DMS153 treated with DMSO at 0.1 percent for 48 hours (cell line): ENCODE measurements at regions not wholly inside any gene's neighbourhood (a gene's known extent, or its start where the extent isn't known, plus 50 kb on each side); places are given as distances from the start of the nearest gene placed in this dataset.
"Not testable (repeated sequence)": the region's sequence is repeated elsewhere in the genome, so short reads cannot be mapped to it uniquely, and the experiment has no call there.

ENCODE experiments used
- DNase-seq: peaks from one replicate; lab custom pipeline; 2025; ENCODE audit not compliant: unreplicated experiment; lab: John Stamatoyannopoulos, UW

DNA sequence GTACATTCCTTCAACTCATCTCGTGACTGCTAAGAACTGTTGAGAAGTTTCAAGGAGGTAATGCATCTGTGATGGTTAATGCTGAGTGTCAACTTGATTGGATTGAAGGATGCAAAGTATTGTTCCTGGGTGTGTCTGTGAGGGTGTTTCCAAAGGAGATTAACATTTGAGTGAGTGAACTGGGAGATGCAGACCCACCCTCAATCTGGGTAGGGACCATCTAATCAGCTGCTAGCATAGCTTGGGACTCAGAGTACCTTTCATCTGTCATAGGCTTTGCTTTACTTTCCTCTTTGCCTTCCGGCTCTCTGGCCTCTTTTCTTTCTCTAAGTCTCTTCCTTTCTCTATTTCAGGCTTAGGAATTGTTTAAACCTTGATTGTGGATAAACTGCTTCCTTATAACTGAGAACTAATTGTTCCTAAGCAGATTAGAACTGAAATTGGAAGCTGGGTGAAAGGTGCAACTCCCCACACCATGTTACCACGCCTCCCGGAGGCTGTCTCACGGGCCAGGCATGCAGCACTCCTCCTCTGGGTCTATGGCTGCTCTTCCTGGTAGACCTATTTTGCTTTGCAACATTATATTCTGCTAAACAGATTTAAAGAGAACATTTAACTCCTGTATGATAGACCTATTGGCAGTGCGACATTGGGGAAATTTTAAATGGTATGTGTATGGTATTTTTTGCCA, 298.2 kb downstream of the CCSER2 start:
- DNase-seq, result no peak

DNA sequence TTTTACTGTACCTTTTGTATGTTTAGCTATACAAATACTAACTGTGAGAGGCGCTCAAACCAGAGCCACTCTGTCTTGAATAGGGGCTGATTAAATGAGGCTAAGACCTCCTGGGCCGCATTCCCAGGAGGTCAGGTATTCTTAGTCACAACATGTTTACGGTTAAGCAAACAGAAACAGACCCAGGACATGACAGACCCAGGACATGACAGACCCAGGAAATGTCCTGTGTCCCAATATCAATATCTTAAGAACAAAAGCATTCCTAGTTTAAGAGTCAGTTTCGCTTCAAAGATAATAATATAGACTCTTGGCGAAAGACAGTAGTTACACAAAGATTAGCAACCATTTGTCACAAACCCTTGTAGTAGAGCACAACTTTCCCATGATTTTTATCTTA, 304.5 kb downstream of the CCSER2 start:
- DNase-seq, result no peak

DNA sequence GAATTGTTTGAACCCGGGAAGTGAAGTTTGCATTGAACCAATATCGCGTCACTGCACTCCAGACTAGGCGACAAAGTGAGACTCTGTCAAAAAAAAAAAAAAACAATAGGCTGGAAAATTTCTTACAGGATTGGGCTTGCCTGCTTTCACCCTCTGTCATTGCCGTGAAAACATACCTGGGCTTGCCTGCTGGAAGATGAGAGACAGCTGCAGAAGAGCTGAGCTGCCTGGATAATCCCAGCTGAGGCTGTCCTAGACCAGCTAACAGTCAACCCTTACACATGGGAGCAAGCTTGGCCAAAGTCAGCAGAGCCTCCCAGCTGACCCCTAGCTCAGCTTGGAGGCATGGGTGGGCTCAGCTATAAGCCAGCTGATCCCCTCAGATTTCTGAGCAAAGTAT, 306.2 kb downstream of the CCSER2 start:
- no peak for DNase-seq

DNA sequence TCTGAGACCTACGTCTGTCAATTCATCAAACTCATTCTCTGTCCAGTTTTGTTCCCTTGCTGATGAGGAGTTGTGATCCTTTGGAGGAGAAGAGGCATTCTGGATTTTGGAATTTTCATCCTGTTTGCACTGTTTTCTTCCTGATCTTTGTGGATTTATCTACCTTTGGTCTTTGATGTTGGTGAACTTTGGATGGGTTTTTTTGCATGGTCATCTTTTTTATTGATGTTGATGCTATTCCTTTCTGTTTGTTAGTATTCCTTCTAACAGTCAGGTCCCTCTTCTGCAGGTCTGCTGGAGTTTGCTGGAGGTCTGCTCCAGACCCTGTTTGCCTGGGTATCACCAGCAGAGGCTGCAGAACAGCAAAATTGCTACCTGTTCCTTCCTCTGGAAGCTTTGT, 322.2 kb downstream of the CCSER2 start:
- DNase-seq, result not testable (repeated sequence)

DNA sequence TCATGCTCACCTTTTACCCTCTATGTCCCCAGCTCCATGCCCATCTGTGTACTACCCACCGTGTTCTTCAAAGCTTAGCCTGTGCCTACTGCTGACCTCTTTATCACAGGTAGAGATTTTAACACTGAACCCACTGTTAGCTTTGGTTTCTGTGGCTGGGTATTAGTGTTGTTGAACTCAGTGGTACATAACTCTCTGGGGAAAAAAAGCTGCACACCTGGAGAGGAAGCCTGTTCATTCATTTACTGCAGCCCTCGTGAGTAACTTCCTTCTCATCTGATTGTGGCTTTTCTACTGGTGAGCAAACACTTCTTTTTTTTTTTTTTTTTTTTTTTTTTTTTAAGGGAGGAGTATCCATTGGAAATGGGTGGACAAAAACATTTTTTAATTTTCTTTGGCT, 326.3 kb downstream of the CCSER2 start:
- DNase-seq, result peak; percentile 70

DNA sequence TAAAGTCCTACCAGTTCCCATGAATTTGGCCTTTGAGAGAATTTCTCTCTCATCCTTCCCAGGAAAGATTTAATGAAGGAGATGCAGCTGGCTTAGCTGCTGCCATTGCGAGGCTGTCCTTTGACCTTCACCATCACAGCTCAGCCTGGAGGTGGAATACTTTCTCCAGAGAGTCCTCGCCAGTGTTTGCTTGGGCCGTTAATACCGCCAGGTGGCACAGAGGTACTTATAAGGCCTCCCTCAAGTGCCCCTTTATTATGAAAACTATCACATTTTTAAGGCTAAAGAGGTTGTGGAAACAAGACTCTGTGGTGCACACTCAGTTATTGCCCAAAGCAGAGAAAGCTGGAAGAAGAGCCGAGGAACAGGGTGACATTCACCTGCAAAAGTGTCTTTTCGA, 330.6 kb downstream of the CCSER2 start:
- DNase-seq, result no peak

DNA sequence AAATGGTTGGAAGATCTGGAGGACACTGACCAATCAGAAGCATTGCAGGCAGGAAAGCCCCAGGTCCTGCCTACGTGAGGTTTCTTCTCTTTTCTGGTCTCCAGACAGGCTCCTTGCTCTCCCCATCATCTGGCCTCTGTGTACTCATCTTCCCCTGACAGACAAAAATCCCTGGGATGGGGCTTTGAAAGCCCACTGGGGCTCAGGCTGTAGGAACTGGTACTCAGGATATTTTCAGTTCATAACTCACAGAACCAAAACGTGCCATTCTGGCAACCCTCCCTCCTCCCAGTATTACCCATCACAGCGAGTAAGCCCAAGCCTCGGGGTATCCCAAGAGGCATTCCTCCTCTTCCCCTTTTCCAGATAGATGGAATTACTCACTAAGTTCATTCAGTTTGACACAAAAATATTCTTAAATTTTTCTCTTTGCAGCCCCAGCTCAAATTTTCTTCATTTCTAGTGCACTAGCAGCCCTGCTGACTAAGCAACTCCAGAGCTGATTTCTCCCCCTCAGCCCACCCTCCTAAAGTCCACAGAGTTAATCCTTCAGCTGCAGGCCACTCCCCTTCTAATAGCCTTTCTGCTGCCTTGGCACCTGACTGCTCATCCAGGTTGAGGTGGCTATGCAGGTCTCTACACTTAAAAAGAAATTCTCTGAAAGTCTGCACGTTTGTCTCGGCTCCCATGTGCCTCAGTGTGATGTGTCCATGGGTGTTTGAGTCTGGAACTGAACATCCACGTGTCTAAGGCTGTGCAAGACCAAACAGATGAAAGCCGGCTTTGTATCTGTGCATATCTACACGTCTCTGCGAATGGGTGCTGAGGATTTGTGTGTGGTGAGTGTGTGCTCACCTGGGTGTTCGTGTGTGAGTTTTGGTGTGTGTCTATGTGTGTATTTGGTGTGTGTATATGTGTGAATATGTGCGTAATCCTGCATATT, 331.4 kb downstream of the CCSER2 start:
- DNase-seq, result no peak

DNA sequence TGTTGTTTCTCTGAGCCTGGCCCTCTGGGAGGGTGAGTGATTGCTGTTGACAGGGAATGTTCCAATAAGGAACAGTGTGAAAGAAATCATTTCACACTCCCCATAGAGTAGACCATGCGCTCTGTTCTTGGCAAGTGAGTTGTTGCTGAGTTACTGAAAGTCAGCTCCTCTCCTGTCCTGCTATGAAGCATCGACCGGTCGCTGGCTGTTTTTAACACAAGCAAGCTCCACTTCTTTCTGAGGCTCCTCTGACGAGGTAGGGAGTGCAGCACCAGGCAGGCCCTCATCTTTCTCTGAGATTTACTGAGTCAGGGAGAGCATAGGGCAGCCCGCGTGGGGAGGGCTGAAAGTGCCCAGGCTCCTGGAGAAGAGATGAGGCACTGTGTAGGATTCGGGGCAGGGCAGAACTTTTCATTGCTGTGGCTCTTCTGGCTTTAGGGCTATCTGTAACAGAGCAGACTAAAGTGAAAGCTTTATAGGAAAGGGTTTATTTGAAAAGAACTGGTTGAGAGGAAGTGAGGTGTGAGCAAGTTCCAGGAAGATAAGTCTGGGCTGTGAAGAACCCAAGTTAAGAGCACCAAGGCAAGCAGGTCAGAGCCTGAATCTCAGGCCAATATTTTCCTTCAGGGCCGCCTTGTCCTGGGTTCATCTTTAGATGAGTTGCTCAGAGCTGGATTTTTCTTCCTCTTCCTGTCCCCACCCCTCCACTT, 332.2 kb downstream of the CCSER2 start:
- no peak for DNase-seq

DNA sequence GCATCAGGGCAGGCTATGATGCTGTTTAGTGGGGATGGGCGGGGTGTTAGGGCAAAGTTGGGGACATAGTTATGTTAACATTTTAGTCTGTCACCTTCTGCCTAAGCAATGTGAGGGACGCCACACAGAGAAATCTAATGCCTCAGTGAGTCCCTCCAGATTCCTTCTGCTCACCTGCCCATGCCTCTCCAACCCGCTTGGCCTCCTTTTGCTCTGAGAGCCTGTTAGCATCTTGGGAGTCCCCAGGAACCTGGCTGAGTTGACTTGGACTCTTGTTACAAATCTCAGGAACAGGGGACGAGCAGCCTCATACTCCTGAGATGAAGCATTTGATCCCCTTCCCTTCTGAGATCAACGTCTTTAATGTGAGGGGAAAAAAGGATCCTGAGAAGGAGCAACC, 336.8 kb downstream of the CCSER2 start:
- DNase-seq, result no peak

DNA sequence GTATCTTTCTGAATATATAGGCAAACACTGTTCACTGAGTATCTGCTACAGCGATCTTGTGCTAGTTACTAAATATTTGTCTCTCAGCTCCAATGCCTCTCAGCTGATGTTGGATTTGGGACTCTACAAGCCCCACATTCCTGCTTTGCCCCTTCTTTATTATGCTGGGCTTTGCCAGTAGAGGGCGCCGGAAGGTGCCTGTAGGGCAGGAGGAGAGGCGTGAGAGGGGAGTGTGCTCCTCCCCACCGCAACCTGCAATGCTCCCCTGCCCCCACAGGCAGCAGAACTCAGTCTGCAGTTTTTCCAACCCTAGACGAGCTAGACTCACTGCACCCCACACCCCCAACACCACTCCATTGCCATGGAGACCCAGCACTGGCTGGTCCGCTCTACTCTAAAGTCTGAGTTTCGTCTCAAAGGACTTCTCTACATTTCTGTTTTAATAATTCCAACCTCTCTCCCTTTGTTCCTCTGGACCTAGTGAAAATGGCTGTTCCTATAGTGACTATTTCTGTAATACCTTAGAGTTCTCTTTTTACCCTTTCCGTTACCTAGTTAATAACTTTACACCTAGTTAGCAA, 337.6 kb downstream of the CCSER2 start:
- no peak for DNase-seq

DNA sequence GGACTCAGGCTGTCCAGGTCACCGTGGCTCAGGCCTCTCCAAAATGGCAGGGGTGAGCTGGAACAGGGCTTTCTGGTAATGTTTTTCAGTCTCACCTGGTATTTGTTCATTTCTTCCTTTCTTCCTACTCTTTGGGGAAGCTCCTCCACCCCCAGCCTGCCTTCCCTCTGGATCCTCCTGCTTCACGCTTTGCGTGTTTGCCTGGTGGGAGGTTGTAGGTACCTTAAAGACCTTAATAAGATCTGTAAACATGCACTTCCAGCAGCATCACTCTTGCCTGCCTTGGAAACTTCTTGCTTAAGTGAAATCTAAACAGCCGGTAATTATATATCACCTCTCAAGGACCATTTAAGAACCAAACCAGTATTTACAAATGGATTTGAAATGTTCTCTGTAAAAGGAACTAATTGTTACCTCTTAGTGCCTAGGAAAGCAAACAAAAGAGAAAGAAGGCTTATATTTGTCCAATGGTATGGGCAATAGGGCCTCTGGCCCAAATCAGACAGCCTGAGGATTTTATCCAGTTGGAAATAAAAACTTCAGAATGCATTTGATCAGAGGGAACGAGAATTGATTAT, 339.9 kb downstream of the CCSER2 start:
- no peak for DNase-seq

DNA sequence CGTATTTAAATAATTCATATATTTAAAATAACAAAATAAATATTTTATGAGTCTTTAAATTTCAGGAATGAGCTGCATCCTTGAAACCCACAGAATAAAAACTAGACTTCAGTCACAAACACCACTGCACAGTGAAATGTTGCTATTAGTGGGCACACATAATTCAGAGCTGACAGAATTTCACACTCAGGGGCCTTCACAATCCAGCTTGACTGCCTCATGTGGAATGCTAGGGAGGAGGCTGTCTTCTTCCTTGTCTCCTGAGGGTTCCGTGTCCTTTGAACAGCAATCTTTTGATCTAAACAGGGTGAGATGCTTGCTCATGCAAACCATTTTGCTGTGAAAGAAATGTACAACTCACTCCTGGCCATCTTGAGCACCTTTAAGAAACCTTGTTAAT, 346.7 kb downstream of the CCSER2 start:
- no peak for DNase-seq

DNA sequence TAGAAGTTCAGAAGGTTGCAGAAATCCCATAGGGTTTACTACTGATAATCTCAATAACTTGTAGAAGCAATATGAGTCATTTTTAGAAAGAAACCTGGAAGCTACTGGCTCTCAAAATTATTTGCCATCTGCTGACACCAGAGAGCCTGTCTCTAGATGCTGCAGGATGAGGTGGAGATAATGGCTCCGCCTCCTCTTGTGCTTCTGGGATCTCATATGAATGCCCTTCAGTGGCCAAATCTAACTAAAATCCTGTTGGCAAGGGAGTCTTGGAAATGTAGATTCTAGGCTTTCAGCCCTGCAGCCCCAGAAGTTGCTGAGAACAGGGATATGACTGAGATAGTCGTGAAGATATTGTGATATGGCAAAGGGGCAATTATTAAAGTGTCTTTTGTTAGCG, 348.1 kb downstream of the CCSER2 start:
- no peak for DNase-seq

DNA sequence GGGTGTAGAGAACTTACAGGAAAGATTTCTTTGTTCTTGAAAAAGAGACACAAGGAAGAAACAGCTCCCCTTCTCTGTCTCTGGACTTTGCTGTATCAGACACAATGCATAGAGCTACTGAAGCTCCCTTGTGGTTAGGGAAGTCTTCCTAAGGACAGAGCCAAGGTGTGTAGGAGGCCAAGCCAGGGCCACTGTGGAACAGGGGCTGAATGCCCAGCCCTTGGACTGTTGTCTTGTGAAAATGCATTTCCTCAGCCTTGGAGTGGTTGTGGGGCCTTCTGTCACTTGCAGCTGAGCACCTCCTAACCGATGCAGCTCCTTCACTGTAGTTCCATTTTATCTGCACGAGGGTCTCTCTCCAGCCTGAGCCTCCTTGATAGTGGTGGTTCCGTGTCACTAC, 353.4 kb downstream of the CCSER2 start:
- no peak for DNase-seq

DNA sequence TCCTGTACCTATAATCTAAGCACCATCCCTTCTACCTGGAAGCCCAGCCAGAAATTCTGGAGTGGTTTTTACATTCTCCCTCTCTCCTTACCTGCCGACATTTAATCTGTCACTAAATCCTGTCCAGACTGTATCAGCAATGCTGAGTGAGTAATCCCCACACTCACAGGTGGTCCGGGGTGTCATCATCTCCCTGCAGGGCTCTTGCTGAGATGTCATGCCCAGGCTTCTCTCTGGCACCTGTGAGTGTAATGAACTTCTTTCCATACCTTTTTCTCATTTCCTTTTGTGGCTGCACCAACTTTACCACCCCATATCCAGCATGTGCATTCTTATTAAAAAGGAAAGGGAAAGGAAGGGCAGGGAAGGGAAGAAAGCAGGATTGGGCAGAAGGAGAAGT, 355.2 kb downstream of the CCSER2 start:
- DNase-seq, result no peak

DNA sequence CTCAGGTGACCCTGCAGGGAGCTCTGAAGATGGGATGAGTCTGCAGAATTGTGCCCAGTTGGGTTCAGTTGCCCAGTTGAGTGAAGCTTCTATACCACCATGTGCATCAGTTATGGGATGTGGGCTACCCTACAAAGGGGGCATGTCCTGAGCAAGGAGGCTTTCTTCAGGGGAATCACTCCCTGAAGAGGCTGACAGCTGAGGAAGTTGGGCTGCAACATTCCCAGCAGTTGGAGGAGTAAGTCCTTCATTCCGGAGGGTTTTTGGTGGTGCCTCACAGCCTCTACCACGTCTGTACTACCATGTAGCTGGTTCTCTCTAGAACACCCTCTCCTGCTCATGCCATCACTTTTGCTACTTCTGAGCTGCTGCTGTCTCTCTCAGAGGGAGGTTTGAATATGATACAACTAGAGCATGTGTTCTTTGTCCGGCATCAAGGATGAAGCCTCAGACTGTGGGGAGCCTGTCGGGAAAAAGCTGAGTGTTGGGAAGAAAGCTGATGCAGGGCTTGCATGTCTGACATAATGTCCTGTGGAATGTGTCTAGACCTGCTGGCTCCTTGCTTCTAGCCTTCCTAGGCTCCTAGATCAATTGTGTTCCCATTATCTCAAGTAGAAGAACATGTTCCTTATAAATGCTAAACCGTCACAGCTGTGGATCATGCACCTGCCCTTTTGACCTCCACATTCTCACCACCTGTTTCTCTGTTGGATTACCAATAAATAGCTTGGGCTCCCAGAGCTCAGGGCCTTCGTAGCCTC, 355.8 kb downstream of the CCSER2 start:
- DNase-seq, result no peak

DNA sequence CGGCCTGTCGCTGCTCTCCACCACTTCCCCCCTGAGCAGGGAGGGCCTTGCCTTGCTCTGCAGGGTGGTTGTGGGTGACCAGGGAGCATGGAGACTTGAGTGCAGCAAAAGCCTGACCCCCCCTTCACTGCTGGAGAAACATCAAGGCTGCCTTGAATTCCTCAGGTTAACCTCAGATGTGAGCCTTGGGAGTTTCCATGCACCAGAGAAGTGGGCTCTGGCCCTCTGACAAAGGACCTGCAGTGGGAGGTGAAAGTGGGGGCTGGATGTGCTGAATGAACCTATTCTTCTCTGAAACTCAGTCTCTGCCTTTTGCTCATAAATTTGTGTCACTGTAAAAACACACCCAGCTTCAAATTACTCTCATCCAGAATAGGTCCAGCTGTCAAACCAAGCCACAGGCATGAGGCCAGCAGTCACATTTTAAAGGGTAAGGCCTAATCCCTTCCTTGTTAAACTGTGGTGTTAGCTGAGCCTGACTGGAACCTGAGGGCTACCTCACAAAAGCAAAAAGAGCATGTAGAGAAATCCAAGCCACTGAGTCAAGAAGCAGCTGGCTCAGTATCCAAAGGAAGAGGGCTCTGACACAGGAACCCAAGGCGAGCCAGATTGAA, 356.8 kb downstream of the CCSER2 start:
- no peak for DNase-seq

DNA sequence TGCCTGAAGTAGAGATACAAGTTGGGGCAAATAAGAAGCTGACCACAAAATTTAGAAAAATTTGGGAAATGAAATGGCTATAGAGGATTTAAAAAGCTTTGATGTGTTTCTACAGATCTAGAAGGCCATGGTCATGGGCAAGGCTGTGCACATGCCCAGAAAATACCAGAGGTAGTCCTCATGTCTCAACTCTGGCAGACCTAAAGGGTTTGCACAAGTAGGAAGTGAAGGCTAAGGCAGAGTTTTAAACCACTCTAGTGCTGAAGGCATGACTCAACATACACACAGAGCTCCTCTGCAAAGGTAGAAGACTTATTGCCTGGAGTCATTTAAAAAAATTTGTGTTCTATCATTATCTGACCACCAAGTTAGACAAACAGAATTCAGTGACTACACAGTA, 364.6 kb downstream of the CCSER2 start:
- no peak for DNase-seq

DNA sequence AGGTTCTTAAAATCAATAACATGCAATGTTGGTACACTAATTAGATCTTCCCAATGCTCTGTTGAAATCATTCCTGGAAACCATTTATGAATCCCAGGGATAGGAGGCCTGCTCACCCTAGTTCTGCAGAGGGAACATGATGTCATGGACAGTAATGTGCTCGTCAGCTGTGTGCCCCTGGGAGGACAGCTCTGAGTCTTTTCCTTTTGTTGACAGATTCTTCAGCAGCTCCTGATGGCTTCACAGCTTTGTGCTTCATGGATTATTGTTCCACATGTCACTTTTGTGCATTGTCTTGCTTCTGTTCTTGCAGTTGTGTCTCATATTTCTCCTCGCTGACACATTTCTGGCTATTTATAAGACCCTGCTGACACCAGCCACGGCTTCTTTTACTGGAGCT, 367.5 kb downstream of the CCSER2 start:
- DNase-seq, result no peak

DNA sequence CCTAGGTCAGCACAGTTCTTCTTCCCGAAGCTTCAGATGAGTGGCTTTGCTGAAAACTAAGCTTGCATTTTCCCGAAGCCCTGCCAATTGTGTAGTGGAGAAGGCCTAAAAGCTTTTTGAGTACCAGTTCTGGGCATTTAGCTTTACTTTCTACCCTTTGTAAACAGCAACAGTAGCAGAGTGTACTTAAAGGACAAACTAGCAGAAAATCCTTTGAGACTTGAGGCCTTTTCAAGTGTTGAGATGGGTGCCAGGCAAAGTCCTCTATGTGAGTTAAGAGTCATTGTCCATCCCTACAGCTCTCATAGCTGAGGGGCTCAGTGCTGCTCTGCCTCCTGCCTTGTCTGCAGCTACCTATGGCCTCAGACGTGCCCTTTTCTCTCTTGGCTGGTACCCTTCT, 368.2 kb downstream of the CCSER2 start:
- no peak for DNase-seq
